ACHN (cell line): ENCODE measurements at regions not wholly inside any gene's neighbourhood (a gene's known extent, or its start where the extent isn't known, plus 50 kb on each side); places are given as distances from the start of the nearest gene placed in this dataset.
"Not testable (repeated sequence)": the region's sequence is repeated elsewhere in the genome, so short reads cannot be mapped to it uniquely, and the experiment has no call there.

Source experiments
- DNase-seq: peaks from one replicate; pipeline ENCODE4 v3.0.0-alpha.2; 2015
- in situ Hi-C: cut with HindIII; loops from 2 replicates; pipeline ENCODE4 v1.10.0; 2017; ENCODE audit warnings: low sequenced_read_pairs, low pct_ligation_motif_present, low pct_unique_long_range_greater_than_20kb

DNA sequence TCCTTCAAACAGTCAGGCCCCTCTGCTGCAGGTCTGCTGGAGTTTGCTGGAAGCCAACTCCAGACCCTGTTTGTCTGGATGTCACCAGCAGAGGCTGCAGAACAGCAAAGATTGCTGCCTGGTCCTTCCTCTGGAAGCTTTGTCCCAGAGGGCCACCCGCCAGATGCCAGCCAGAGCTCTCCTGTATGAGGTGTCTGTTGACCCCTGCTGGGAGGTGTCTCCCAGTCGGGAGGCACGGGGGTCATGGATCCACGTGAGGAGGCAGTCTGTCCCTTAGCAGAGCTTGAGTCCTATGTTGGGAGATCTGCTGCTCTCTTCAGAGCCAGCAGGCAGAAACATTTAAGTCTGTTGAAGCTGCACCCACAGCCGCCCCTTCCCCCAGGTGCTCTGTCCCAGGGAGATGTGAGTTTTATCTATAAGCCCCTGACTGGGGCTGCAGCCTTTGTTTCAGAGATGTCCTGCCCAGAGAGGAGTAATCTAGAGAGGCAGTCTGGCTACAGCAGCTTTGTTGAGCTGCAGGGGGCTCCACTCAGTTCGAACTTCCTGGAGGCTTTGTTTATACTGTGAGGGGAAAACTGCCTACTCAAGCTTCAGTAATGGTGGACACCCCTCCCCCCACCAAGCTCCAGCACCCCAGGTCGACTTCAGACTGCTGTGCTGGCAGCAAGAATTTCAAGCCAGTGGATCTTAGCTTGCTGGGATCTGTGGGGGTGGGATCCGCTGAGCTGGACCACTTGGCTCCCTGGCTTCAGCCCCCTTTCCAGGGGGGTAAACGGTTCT lies 72.1 kb downstream of the OGFRL1 start:
- DNase-seq, in situ Hi-C loops: not testable (repeated sequence)

GRCh38 chr6:71364889-71365542 lies 76.4 kb downstream of the OGFRL1 start:
- DNase-seq: no peak
- in situ Hi-C loops: no loop called here

- DNase-seq: no peak
- in situ Hi-C loops: no loop called here
These were observed 79.1 kb downstream of the OGFRL1 start for GRCh38 chr6:71367756-71368155.

DNA sequence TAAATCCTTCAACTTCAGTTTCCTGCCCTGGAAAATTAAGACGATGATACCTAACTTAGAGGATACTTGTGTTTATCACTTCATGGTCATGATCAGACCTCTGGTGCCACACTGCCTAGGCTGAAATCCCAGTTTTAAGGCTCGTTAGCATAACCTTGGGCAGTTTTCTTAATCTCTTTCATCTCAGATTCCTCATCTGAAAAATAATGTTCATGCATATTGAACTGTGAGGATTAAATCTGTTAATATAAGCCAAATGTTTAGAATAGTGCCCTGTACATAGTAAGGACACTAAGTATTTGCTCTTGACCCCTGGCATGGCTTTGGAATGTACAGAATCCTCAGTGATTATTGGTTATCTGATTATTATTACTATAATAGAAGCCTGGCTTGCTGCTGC lies 79.7 kb downstream of the OGFRL1 start:
- in situ Hi-C loops: no loop called here

DNA sequence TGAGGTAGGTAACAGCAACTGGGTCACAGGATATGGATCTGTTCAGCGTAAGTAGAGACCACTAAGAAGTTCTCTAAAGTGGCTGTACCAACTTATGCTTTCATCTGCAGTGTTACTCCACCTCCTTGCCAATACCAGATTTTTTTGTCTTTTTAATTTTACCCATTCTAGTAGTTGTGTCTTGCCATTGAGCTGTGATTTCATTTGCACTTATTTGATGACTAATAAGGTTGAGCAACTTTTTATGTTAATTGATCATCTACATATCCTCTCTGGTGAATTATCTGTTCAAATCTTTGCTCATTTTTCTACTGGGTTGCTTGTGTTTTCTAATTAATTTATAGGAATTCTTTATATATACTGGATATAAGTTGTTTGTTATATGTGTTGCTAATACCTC lies 82.9 kb downstream of the OGFRL1 start:
- in situ Hi-C loops: no loop called here
- DNase-seq: no peak

More for the DNA sequence above, 79.7 kb downstream of the OGFRL1 start:
- no peak for DNase-seq

DNA sequence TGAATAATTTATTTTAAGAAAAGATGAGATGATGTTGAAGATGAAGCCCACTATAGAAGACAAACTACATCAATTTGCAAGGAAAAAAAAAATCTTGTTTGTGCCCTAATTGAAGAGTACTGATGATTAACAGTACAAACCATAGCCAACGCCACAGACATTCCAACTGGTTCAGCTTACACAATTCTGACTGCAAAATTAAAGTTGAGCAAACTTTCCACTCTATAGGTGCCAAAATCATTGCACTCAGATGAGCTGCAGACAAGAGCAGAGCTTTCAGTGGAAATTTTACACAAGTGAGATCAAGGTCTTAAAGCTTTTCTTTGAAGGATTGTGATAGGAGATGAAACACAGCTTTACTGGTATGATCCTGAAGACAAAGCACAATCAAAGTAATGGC lies 85.3 kb downstream of the OGFRL1 start:
- in situ Hi-C loops: no loop called here
- no peak for DNase-seq

GRCh38 chr6:71375676-71376075 lies 87.1 kb downstream of the OGFRL1 start:
- in situ Hi-C loops: no loop called here
- no peak for DNase-seq

DNA sequence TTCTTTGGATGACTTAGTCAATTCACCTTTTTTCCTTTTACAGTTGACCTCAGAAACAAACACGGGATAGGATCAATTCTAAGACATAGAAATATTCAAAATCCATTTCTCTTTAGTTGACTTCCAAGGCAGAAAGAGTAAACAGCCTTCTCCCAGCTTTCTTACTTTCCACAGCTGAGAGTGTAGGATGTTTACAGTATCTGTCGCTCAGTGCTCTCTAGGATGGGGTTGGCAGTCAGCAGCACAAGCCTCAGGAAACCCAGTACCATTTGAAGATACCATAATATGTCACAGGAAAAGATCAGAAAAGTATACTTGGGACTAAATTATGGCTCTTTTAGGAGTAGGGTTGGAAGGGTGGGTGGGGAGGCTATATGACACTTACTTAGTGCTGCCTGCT lies 88.2 kb downstream of the OGFRL1 start:
- in situ Hi-C loops: no loop called here
- DNase-seq: no peak

- in situ Hi-C loops: no loop called here
- peak; percentile 38 for DNase-seq
These were observed 94.9 kb downstream of the OGFRL1 start for GRCh38 chr6:71383476-71383875.

- DNase-seq: peak; percentile 64
- in situ Hi-C loops: no loop called here
These were observed 95.4 kb downstream of the OGFRL1 start for GRCh38 chr6:71383901-71384489.

DNA sequence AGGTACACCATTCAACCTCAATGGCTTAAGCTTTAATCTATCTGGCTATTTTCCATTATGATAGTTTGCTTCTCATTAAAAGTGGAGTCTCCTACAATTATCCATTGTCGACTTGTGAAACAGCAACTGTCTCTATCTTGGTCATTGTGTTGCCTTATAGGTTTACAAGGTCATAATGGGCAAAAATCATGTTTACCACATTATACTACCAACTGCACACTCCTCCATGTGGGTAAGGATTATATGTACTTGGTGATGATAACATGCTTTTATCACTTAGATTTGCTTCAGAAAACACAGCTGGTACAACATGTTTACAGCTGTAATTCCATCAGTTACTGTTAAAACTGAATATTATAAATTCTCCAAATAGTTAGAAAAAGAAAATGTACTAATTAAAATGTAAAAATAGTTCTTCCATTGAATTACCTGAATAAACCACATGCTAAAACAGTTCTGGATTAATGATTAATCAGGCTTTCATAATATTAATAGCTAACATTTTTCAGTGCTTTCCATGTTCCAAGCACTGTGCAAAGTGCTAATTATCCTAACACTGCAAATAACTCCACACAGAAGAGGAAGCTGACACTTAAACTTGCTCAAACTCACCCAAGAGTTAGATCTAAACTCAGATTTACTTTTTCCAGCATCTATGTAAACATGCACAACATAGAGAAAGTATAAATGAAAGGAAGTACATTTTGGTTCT lies 96.7 kb downstream of the OGFRL1 start:
- in situ Hi-C loops: no loop called here
- DNase-seq: no peak

DNA sequence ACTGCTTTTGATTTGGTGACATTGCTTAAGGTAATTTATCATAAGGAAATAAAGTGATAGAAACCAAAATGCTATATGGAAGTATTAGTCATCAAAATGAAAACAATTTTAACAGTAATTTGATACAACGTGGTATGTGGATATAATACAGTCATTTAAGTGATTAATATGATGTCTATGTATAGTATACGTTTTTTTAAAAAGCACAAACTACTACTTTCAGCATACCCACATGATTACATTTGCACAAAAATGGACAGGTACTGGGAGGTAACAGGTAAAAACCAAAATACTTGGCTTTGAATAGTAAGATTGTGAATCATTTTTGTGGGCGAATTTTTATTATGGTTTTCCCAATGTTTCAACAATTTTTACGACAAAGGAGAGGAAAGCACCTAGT lies 97.6 kb downstream of the OGFRL1 start:
- in situ Hi-C loops: no loop called here

GRCh38 chr6:71387179-71387578 lies 98.6 kb downstream of the OGFRL1 start:
- in situ Hi-C loops: no loop called here
- DNase-seq: no peak

More for the DNA sequence above, 97.6 kb downstream of the OGFRL1 start:
- no peak for DNase-seq

- in situ Hi-C loops: no loop called here
These were observed 99.6 kb downstream of the OGFRL1 start for GRCh38 chr6:71388068-71388744.

GRCh38 chr6:71388856-71389527 lies 100.4 kb downstream of the OGFRL1 start:
- no peak for DNase-seq
- in situ Hi-C loops: no loop called here

More at GRCh38 chr6:71388068-71388744, 99.6 kb downstream of the OGFRL1 start:
- no peak for DNase-seq

GRCh38 chr6:71391126-71391525 lies 102.5 kb downstream of the OGFRL1 start:
- DNase-seq: no peak
- in situ Hi-C loops: no loop called here

GRCh38 chr6:71392276-71392675 lies 103.7 kb downstream of the OGFRL1 start:
- no peak for DNase-seq
- in situ Hi-C loops: no loop called here

- in situ Hi-C loops: no loop called here
- DNase-seq: no peak
These were observed 104.9 kb downstream of the OGFRL1 start for GRCh38 chr6:71393471-71393870.
